HepG2 (cell line): ENCODE measurements at regions not wholly inside any gene's neighbourhood (a gene's known extent, or its start where the extent isn't known, plus 50 kb on each side); places are given as distances from the start of the nearest gene placed in this dataset.
A peak's percentile ranks its signal among the peaks of the same experiment; 100 is the strongest.

Experiments used
- ADNP ChIP-seq: sonication (generic); formaldehyde crosslinking; IDR thresholded peaks from 2 replicates; pipeline ENCODE4 v1.4.0; 2020; ENCODE audit warnings: missing genetic modification reagents
- BORCS8-MEF2B ChIP-seq: sonication (generic); formaldehyde crosslinking; IDR thresholded peaks from 2 replicates; pipeline ENCODE4 v1.8.0; 2022; ENCODE audit warnings: mild to moderate bottlenecking, missing genetic modification reagents
- CHCHD3 ChIP-seq: sonication (generic); formaldehyde crosslinking; IDR thresholded peaks from 2 replicates; pipeline ENCODE4 v1.8.0; 2022; ENCODE audit warnings: mild to moderate bottlenecking, missing genetic modification reagents, moderate library complexity
- FOXA1 ChIP-seq, 2 experiments: fragments of 450-650 bp in 1 of 2; sonication (generic) in 1 of 2; formaldehyde crosslinking in 1 of 2; IDR thresholded peaks; 2 replicates each; pipeline versions ENCODE4 v1.4.0 to v1.6.1; 2016 to 2020; ENCODE audit warnings: missing genetic modification reagents in 1 of 2
- HNF1B ChIP-seq: sonication (generic); formaldehyde crosslinking; IDR thresholded peaks from 2 replicates; pipeline ENCODE4 v1.5.1; 2020; ENCODE audit warnings: mild to moderate bottlenecking, moderate library complexity, missing genetic modification reagents
- MAX ChIP-seq: IDR thresholded peaks from 2 replicates; pipeline ENCODE4 v1.6.1; 2012; ENCODE audit warnings: inconsistent platforms
- PAF1 ChIP-seq: IDR thresholded peaks from 2 replicates; pipeline ENCODE4 v1.6.1; 2016; ENCODE audit warnings: missing genetic modification reagents, missing compliant biosample characterization
- PBX3 ChIP-seq: sonication (generic); formaldehyde crosslinking; IDR thresholded peaks from 2 replicates; pipeline ENCODE4 v1.8.1; 2023; ENCODE audit warnings: missing genetic modification reagents, inconsistent platforms, borderline replicate concordance
- PREB ChIP-seq: sonication (generic); formaldehyde crosslinking; IDR thresholded peaks from 2 replicates; pipeline ENCODE4 v1.4.0; 2020; ENCODE audit warnings: missing genetic modification reagents
- RBAK ChIP-seq: sonication (generic); formaldehyde crosslinking; IDR thresholded peaks from 2 replicates; pipeline ENCODE4 v1.5.1; 2020; ENCODE audit warnings: mild to moderate bottlenecking, missing genetic modification reagents
- RNF2 ChIP-seq: fragments of 450-650 bp; conservative IDR thresholded peaks from 2 replicates; pipeline ENCODE4 v1.6.1; 2016; ENCODE audit warnings: low read depth
- SRY ChIP-seq: sonication (generic); formaldehyde crosslinking; IDR thresholded peaks from 2 replicates; pipeline ENCODE4 v1.8.0; 2022; ENCODE audit warnings: mild to moderate bottlenecking, missing genetic modification reagents
- TBL1XR1 ChIP-seq: fragments of 150-350 bp; IDR thresholded peaks from 2 replicates; pipeline ENCODE4 v1.6.1; 2014; ENCODE audit warnings: borderline replicate concordance, low read length; ENCODE audit not compliant: partially characterized antibody
- TEAD3 ChIP-seq: optimal IDR thresholded peaks from 2 replicates; pipeline ENCODE3; 2016; ENCODE audit warnings: borderline replicate concordance
- ZBTB49 ChIP-seq: sonication (generic); formaldehyde crosslinking; IDR thresholded peaks from 2 replicates; pipeline ENCODE4 v1.4.0; 2020; ENCODE audit warnings: missing genetic modification reagents, borderline replicate concordance
- ZNF121 ChIP-seq: sonication (generic); formaldehyde crosslinking; IDR thresholded peaks from 2 replicates; pipeline ENCODE4 v1.5.0; 2020; ENCODE audit warnings: mild to moderate bottlenecking, missing genetic modification reagents
- ZNF350 ChIP-seq: sonication (generic); formaldehyde crosslinking; IDR thresholded peaks from 2 replicates; pipeline ENCODE4 v1.4.0; 2020; ENCODE audit warnings: mild to moderate bottlenecking, low read depth, missing genetic modification reagents, borderline replicate concordance
- ZNF354B ChIP-seq: sonication (generic); formaldehyde crosslinking; IDR thresholded peaks from 2 replicates; pipeline ENCODE4 v1.8.0; 2022; ENCODE audit warnings: mild to moderate bottlenecking, missing genetic modification reagents
- ZNF430 ChIP-seq: sonication (generic); formaldehyde crosslinking; IDR thresholded peaks from 2 replicates; pipeline ENCODE4 v1.9.0; 2021; ENCODE audit warnings: mild to moderate bottlenecking, missing genetic modification reagents
- ZNF432 ChIP-seq: sonication (generic); formaldehyde crosslinking; IDR thresholded peaks from 2 replicates; pipeline ENCODE4 v1.5.0; 2020; ENCODE audit warnings: missing genetic modification reagents, mild to moderate bottlenecking, borderline replicate concordance
- ZNF567 ChIP-seq: sonication (generic); formaldehyde crosslinking; IDR thresholded peaks from 2 replicates; pipeline ENCODE4 v1.8.1; 2023; ENCODE audit warnings: mild to moderate bottlenecking, missing genetic modification reagents, borderline replicate concordance
- ZNF614 ChIP-seq: IDR thresholded peaks from 2 replicates; pipeline ENCODE4 v1.6.1; 2018; ENCODE audit warnings: missing biosample characterization, missing genetic modification reagents, inconsistent platforms, borderline replicate concordance
- ZSCAN21 ChIP-seq: sonication (generic); formaldehyde crosslinking; IDR thresholded peaks from 2 replicates; pipeline ENCODE4 v1.8.0; 2022; ENCODE audit warnings: mild to moderate bottlenecking, missing genetic modification reagents, moderate library complexity, borderline replicate concordance

GRCh38 chr1:93753791-93754763, 72.4 kb upstream of the BCAR3 start (continued):
- TF ChIP-seq BORCS8-MEF2B (no peak), RNF2 (no peak), FOXA1 (IDR thresholded peaks at IDR 0.05) (no peak), FOXA1 (CRISPR knock-in tag; IDR thresholded peaks at IDR 0.05) (peak; percentile 69), ZSCAN21 (CRISPR knock-in tag) (0 out of 2 replicates have a peak, but pooled peaks have one; percentile 33), ZNF614 (no peak), PBX3 (no peak), TEAD3 (peak; percentile 10), ZNF354B (CRISPR knock-in tag) (no peak), ADNP (CRISPR knock-in tag) (no peak), TBL1XR1 (no peak), ZNF430 (no peak), RBAK (CRISPR knock-in tag) (no peak), CHCHD3 (CRISPR knock-in tag) (no peak), HNF1B (CRISPR knock-in tag) (peak; percentile 15; the same call in 1 of the 2 replicates), PAF1 (CRISPR knock-in tag) (no peak), ZNF350 (CRISPR knock-in tag) (no peak), PREB (CRISPR knock-in tag) (no peak), ZNF121 (no peak), MAX (no peak), SRY (no peak), ZBTB49 (CRISPR knock-in tag) (no peak), ZNF567 (CRISPR knock-in tag) (no peak), ZNF432 (no peak)
